Left ventricle myocardium superior (tissue), 1 donor: ENCODE measurements at regions not wholly inside any gene's neighbourhood (a gene's known extent, or its start where the extent isn't known, plus 50 kb on each side); places are given as distances from the start of the nearest gene placed in this dataset.
"Not testable (repeated sequence)": the region's sequence is repeated elsewhere in the genome, so short reads cannot be mapped to it uniquely, and the experiment has no call there.

ENCODE experiments used
- ATAC-seq: fragments of 200-7000 bp; cut with Tn5 transposase; one replicate; pipeline ENCODE4 v1.9.1; 2020; ENCODE audit warnings: mild to moderate bottlenecking, moderate library complexity
- DNase-seq: peaks from one replicate; pipeline ENCODE4 v3.0.0-alpha.2; 2020
- intact Hi-C: fragments of 100-400 bp; cut with micrococcal nuclease; formaldehyde crosslinking; loops from one replicate; pipeline ENCODE4 v1.11.0; 2022
- donor health status: DM: no; HTN: yes; CAD: no; lungs with severe emphysema.

DNA sequence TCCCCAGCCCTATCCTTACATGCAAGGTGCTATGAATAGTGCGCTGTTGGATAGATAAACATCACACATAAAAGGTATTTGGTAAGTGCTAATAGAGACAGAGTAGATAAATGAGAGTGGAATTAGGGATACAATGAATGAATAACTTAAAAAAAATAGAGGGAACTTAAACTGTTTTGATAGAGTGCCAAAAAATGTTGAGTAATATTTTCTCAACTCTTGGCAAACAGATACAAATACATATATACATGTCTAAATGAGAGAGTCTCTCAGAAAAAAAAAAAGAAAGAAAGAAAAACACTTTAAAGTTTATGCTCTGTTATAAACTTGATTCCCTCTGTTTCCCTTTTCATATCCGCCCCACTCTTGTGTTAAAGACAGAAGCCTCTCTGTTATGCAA is 667.4 kb downstream of the ROBO2 start:
- DNase-seq (no peak), ATAC-seq (no peak)
- intact Hi-C loops, result no loop called here

DNA sequence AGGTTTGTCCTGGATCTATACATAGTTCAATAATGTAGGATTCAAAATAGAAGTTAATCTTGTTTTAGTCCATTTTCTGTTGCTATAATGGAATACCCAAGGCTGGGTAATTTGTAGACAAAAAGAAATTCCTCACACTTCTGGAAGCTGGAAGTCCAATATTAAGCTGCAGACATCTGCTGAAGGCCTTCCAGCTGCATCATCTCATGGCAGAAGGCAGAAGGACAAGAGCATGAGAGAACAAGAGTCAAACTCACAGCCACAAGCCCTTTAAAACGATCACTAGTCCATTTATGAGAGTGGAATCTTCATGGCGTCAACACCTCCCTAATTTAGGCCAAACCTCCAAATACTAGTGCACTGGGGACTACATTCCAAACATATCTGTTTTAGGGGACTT is 669.3 kb downstream of the ROBO2 start:
- DNase-seq (no peak), ATAC-seq (peak; percentile 29)
- intact Hi-C loops, result no loop called here

DNA sequence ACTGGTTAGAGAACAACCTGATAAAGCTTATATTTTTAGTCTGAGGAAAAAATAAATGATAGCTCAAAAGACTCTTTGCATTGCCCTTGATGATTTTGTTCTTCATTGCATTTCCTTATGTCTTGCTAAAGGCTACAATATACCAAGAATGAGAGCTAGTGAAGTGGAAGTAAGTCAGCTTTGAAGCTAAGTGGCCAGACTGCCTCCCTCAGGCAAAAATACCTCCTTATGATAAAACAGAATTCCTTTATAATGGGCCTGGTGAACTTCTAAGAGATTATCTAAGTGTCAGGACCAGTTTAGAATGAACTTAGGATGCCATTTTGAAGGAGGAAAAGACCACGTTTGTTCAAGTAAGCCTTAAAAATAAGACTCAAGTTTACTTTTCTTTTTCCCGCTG is 678.4 kb downstream of the ROBO2 start:
- ATAC-seq, result no peak
- DNase-seq, result no peak
- intact Hi-C loops, result no loop called here

DNA sequence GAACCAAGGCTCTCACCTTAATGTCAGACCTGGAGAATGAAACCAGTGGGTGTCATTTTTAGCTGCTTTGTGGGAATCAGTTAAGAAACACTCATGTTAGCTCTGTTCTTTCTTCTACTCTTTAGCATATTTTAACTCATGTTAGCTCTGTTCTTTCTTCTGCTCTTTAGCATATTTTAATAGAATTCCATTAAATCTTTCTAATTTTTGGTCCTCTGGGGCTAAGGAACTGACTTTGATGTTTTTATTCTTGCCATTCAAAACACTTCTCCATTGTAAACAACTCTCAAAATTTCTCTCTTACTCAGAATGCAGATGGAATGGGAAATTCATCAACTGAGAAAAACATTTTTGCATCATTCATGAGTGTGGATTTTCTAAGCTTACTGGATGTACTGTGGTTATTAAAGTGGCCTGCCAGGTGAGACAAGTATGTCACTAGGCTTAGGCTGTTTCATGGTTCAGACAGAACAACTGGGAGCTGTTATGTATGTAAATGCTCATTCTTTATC is 680.6 kb downstream of the ROBO2 start:
- no peak for ATAC-seq
- intact Hi-C loops, result no loop called here

DNA sequence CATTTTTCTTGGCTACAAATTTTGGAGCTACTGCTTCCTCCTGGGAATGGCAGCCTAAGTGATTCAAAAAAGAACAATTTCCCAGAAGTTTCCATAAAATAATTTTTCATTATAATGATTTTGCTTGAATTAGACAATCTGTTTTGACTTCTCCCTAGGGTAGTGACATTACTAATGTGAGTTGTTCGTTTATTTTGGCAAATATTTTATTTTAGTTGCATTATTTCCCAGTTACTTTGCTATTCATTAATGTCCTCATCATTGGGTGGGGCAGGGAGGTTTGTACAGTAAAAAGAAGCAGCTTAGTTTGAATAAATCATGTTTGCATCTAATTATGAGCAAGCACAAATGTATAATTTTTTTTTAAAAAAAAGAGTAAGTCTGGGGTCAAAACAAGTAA is 686.6 kb downstream of the ROBO2 start:
- intact Hi-C loops, result no loop called here
- DNase-seq, result no peak
- peak; percentile 85 for ATAC-seq

More for the DNA sequence above, 680.6 kb downstream of the ROBO2 start:
- DNase-seq, result no peak

GRCh38 chr3:77746048-77746447 is 706.1 kb downstream of the ROBO2 start:
- DNase-seq (no peak), ATAC-seq (no peak)
- intact Hi-C loops, result no loop called here

DNA sequence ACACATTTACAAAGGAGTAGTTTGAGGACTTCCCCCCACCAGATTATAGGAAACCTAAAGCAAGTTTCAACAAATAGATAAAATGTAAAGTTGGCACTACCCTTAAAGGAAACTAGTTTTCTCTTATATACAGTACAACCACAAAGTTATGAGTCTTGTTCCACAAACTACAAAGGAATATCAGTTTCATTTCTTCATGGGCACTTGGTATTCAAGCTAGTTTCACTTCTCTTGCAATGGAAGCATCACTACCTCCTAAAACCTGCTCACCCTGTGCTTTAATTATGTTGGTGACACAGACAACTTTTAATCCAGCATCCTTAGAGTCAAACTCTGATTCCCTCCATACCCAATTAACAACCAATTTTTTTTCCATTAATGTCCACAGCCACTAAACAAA is 707.0 kb downstream of the ROBO2 start:
- DNase-seq, result no peak
- intact Hi-C loops, result no loop called here
- ATAC-seq, result no peak

GRCh38 chr3:77756397-77756975 is 716.6 kb downstream of the ROBO2 start:
- DNase-seq, intact Hi-C loops, ATAC-seq: not testable (repeated sequence)

- ATAC-seq, result no peak
Observed at GRCh38 chr3:77772459-77772858, 732.6 kb downstream of the ROBO2 start.

DNA sequence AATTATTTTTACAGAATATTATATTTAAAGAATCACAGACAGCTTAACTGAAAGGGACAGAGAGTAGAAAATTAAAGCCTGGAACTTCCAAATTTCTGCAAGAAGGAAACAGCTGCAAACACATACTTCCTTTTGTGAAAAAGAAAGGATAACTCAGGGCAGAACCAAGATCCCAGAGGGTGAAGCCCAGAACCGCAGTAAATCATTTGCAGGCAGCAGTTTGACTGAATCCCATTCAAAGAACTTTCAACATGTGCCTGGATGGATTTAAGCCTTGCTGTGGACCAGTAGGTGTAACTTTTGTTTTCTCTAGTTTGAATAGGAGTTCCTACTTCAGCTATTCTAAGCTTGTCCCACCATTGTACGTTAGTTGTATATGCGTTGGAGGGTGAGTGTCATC is 733.2 kb downstream of the ROBO2 start:
- ATAC-seq, result peak; percentile 58
- no peak for DNase-seq
- intact Hi-C loops, result no loop called here

More at GRCh38 chr3:77772459-77772858, 732.6 kb downstream of the ROBO2 start:
- intact Hi-C loops, result no loop called here
- no peak for DNase-seq

DNA sequence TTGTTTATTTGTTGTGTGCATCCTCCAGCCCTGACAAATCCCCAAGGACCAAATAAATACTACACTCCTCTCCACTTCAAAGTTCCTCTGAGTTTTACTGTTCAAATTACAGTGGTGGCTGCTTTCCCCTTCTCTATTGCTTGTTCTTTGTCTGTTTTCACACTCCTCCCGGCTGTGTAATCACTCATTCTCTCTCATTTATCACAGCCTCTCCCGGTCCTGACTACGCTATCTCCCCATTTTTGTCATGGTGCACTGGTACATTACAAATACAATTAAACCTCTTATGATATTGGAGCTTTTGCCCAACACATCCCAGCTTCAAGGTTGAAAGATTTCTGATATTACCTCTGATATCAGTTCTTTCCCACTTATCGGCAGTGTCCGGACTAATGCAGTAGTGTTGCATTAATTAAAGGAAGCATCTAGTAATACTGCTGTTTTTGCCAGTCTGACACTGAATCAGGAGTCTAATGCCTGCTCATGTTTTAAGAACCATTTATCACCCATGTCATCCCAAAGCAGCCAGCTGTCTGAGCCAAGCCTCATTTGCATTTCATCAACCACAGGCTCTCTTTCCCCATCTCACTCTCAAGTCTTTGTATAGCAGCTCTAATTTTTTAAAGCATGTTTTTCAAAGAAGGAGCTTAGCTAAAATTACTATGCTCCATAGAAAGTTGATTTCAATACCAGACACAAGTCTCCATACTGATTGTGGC is 740.5 kb downstream of the ROBO2 start:
- no peak for DNase-seq
- intact Hi-C loops, result no loop called here
- ATAC-seq, result no peak

- DNase-seq (no peak), ATAC-seq (no peak)
- intact Hi-C loops, result no loop called here
Observed at GRCh38 chr3:77786216-77786615, 746.3 kb downstream of the ROBO2 start.

DNA sequence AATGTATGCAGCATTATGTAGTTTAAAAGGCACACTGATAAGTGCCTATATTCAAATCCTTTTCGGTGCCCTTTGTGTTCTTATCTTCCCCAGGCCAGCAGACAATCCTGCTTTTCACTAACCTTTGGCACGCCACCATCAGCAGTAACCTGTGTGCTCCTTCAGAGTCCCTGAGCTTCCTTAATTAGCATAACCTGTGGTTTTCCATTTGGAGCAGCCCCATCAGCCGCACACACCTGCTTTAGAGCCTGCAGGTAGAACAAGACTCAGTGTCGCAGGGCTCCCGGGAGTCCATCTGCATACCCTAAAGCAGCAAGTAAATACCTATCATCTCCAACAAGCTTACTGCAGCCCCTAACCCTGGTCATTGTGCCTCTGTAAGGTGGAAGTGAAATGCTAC is 755.1 kb downstream of the ROBO2 start:
- DNase-seq (no peak), ATAC-seq (no peak)
- intact Hi-C loops, result no loop called here

- intact Hi-C loops, result no loop called here
- ATAC-seq, result no peak
- no peak for DNase-seq
Observed at GRCh38 chr3:77799278-77799677, 759.4 kb downstream of the ROBO2 start.

DNA sequence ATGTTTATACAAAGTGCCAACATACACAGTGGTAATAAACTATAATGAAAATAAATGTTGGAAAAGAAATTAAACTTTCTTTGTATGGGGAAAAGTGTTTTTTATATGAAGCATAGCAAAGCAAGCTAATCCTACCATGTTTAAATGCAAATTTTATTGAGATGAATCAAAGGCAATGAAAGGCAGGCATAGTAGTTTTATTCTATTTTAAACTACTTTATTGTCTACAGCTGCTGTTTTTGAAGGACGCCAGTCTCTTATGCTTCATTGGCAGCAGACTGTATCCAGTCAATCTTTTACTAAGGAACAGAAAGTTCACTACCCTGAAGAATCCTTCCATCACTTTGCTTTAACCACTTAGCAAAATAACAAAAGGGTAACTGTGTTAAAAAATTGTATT is 761.0 kb downstream of the ROBO2 start:
- no peak for ATAC-seq
- intact Hi-C loops, result no loop called here
- no peak for DNase-seq

DNA sequence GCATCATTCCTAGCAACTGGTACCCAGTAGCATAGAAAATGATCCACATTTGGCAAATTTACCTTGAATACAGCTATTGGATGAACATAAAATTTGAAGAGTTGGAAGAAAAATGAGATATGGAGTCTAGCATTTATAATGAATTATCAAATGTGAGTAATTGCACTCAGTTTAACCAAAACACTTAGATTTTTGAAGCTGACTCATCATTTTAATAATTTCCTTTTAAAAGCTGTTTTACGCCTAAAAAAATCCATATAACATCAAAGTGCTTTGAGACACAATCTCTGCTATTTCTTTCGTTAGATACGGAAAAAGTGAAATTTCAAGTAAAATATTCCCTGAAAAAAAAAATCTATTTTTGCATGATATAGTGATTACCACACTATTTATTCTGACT is 767.4 kb downstream of the ROBO2 start:
- DNase-seq, result no peak
- intact Hi-C loops, result no loop called here
- ATAC-seq, result no peak

- DNase-seq (no peak), ATAC-seq (no peak)
Observed at GRCh38 chr3:77814845-77815244, 774.9 kb downstream of the ROBO2 start.

GRCh38 chr3:77815467-77815866 is 775.6 kb downstream of the ROBO2 start:
- intact Hi-C loops, result no loop called here

More at GRCh38 chr3:77814845-77815244, 774.9 kb downstream of the ROBO2 start:
- intact Hi-C loops, result no loop called here

DNA sequence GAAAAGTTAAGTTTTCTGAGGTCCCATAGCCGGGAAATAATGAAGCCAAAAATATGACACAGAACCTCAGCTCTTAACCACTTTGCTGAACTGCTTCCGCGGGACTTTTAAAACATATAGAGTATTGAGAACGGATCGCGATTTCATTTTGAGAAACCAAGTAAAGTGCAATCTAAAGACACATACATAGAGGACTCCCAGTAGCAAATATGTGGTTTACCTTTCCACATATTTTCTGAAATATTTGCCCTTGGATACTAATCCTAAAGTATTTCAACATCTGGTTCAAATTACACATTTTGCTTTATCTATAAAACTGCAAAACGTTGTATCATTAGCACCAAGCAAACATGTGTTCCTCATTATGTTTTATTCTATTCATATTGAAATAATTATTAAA is 776.5 kb downstream of the ROBO2 start:
- intact Hi-C loops, result no loop called here
- ATAC-seq (no peak), DNase-seq (no peak)

More at GRCh38 chr3:77815467-77815866, 775.6 kb downstream of the ROBO2 start:
- ATAC-seq (no peak), DNase-seq (no peak)

DNA sequence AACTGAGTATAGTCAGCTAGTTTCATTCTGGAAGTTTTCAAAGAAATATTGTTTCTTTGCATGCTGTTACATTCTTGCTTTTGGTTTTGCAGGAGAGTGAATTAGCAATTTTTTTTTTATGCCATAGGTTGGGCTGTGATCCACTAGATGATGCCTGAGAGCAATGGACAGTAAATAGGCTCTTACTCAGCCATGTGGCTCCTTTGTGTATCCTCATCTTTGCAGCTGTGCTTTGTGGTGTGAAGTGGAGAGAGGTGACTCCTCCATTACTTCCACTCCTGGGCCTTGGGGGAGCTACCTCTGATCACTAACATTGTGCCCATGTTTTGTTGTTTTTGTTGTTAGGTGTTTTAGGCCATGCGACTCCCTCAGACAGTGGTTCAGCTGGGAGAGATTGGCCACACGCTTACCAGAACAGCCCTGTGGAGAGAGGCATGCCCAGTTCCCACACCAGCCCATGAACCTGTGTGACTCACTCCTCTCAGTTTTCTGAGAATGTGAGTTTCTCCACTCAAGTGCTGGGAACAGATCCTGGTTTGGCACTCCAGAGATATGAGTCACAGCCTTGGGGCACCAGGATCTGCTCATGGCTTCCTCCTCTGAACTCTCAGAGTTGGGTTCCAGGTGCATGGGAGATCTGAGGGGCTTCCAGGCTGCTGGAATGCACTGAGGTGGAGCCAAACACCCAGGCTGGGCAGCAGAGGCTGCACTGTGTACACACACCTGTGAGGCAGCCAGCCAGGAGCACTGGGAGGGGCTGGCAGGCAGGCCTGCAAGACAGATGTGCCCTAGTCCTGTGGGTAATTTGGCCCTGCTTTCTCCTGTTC is 785.3 kb downstream of the ROBO2 start:
- DNase-seq, result peak; percentile 12
- intact Hi-C loops, result no loop called here
- ATAC-seq, result no peak
